ENCODE measurements at regions not wholly inside any gene's neighbourhood (a gene's known extent, or its start where the extent isn't known, plus 50 kb on each side); places are given as distances from the start of the nearest gene placed in this dataset.

- Histone ChIP-seq H3K79me1 (ENCODE audit: insufficient read depth, low read depth, low read length, poor library complexity, severe bottlenecking) (no peaks in the 10 kb centered on the region), H2BK20ac (ENCODE audit: low read depth, low read length, poor library complexity, severe bottlenecking) (no peak overlapping the region), H2BK12ac (ENCODE audit: insufficient read length, low read depth, low read length) (no peak overlapping the region), H3K23ac (ENCODE audit: insufficient read length, low read depth, low read length) (no peak overlapping the region), H3K23me2 (ENCODE audit: insufficient read length, low read depth, low read length, poor library complexity, severe bottlenecking) (no peaks in the 10 kb centered on the region), H2BK15ac (ENCODE audit: low read depth, low read length) (no peak overlapping the region), H3K14ac (ENCODE audit: insufficient read depth, low read length) (no peak overlapping the region), H4K8ac (replicated peaks; ENCODE audit: insufficient read length, low read depth, low read length) (no peak overlapping the region), H2BK120ac (ENCODE audit: low read depth, low read length, poor library complexity, severe bottlenecking) (no peak overlapping the region), H2AK5ac (ENCODE audit: insufficient read length, low read length) (no peak overlapping the region), H3K27me3 (ENCODE audit: insufficient read depth, low read length) (no peaks in the 10 kb centered on the region), H4K91ac (ENCODE audit: insufficient read length, low read depth, low read length) (no peak overlapping the region), H3K27ac (ENCODE audit: insufficient read length, low read depth, low read length) (no peak overlapping the region), H2AFZ (ENCODE audit: low read length) (no peak overlapping the region), H3K56ac (ENCODE audit: insufficient read length, low read depth, low read length) (no peak overlapping the region), H2BK5ac (ENCODE audit: insufficient read length, low read length) (no peak overlapping the region), H3K4ac (ENCODE audit: low read depth, low read length) (no peak overlapping the region), H3K9me3 (ENCODE audit: control insufficient read depth, low read depth, low read length) (no peaks in the 10 kb centered on the region), H3K4me2 (ENCODE audit: insufficient read depth, insufficient read length, low read length) (no peak overlapping the region), H3K79me2 (ENCODE audit: insufficient read depth, low read length) (no peaks in the 10 kb centered on the region), H3T11ph (ENCODE audit: low read length) (no peak overlapping the region), H3K4me1 (ENCODE audit: insufficient read depth, low read length) (no peaks in the 10 kb centered on the region; the same call in 1 of the 2 replicates), H3K18ac (ENCODE audit: insufficient read length, low read depth, low read length) (no peak overlapping the region), H3K9ac (ENCODE audit: extremely low read depth, insufficient read length, low read length) (no peak overlapping the region), H4K20me1 (ENCODE audit: control insufficient read depth, insufficient read depth, insufficient read length) (no peaks in the 10 kb centered on the region), H4K5ac (ENCODE audit: insufficient read length, low read depth, low read length) (no peak overlapping the region)
- peaks cover 0 to 4% of the 10 kb centered on the region in 2 experiments; a peak in 1 of 5 replicates for H3K9me3 Mint-ChIP-seq
- no CpG with 5 or more reads among the region's 4 CpGs for WGBS (ENCODE audit: extremely low coverage, insufficient read length, low lambda C conversion rate)
- no peak for DNase-seq
- no peak overlapping the region for H3K27ac Mint-ChIP-seq
- no peaks in the 10 kb centered on the region for H3K27me3 Mint-ChIP-seq (ENCODE audit: low read depth)
- peaks cover 15 to 17% of the 10 kb centered on the region in 2 experiments for H3K4me1 Mint-ChIP-seq
- no peak for TF ChIP-seq CTCF (conservative IDR thresholded peaks at IDR 0.05)
- H3K36me3 Mint-ChIP-seq (ENCODE audit: insufficient read depth in 1 of 3, low read depth in 3 of 3): no peaks in the 10 kb centered on the region; a peak in 2 of 7 replicates
- H3K4me3 Mint-ChIP-seq: no peak overlapping the region
These were observed 554.4 kb upstream of the MEX3C start for GRCh38 chr18:51751901-51752300.
